Middle frontal gyrus (tissue), 1 donor: ENCODE measurements at regions not wholly inside any gene's neighbourhood (a gene's known extent, or its start where the extent isn't known, plus 50 kb on each side); places are given as distances from the start of the nearest gene placed in this dataset.

Experiments used
- DNase-seq: peaks from one replicate; pipeline ENCODE4 v3.0.0-alpha.2; 2015; ENCODE audit warnings: low spot score; ENCODE audit errors: extremely low spot score

GRCh38 chr13:111924678-111925075, 142.3 kb upstream of the SOX1 start:
- no peak for DNase-seq

- DNase-seq: no peak
Observed at GRCh38 chr13:111925146-111925875, 141.6 kb upstream of the SOX1 start.

GRCh38 chr13:111926501-111927180, 140.3 kb upstream of the SOX1 start:
- no peak for DNase-seq

- no peak for DNase-seq
Observed at GRCh38 chr13:111927181-111927540, 139.8 kb upstream of the SOX1 start.

GRCh38 chr13:111929036-111929616, 137.8 kb upstream of the SOX1 start:
- no peak for DNase-seq

GRCh38 chr13:111936267-111936925, 130.6 kb upstream of the SOX1 start:
- DNase-seq: no peak

- no peak for DNase-seq
Observed at GRCh38 chr13:111937777-111938311, 129.1 kb upstream of the SOX1 start.

GRCh38 chr13:111938741-111939665, 127.9 kb upstream of the SOX1 start:
- no peak for DNase-seq

- DNase-seq: no peak
Observed at GRCh38 chr13:111939666-111940278, 127.2 kb upstream of the SOX1 start.

- no peak for DNase-seq
Observed at GRCh38 chr13:111940892-111941291, 126.1 kb upstream of the SOX1 start.

- DNase-seq: no peak
Observed at GRCh38 chr13:111941845-111942447, 125.0 kb upstream of the SOX1 start.

GRCh38 chr13:111943229-111943795, 123.6 kb upstream of the SOX1 start:
- DNase-seq: no peak

- DNase-seq: no peak
Observed at GRCh38 chr13:111944171-111944583, 122.8 kb upstream of the SOX1 start.

GRCh38 chr13:111945086-111945485, 121.9 kb upstream of the SOX1 start:
- no peak for DNase-seq

- DNase-seq: no peak
Observed at GRCh38 chr13:111946214-111946613, 120.7 kb upstream of the SOX1 start.

- no peak for DNase-seq
Observed at GRCh38 chr13:111947026-111947810, 119.7 kb upstream of the SOX1 start.

- no peak for DNase-seq
Observed at GRCh38 chr13:111947876-111948275, 119.1 kb upstream of the SOX1 start.

GRCh38 chr13:111948281-111948680, 118.7 kb upstream of the SOX1 start:
- no peak for DNase-seq

GRCh38 chr13:111948811-111949210, 118.1 kb upstream of the SOX1 start:
- DNase-seq: no peak
